Chondrocyte (in vitro differentiated cells): ENCODE measurements at regions not wholly inside any gene's neighbourhood (a gene's known extent, or its start where the extent isn't known, plus 50 kb on each side); places are given as distances from the start of the nearest gene placed in this dataset.

Experiments used
- DNase-seq: peaks from one replicate; pipeline ENCODE4 v3.0.0; 2021; ENCODE audit warnings: mixed read lengths, low spot score
- H3K27ac Mint-ChIP-seq: one replicate; pipeline ENCODE4 v1.8.0; 2021; ENCODE audit warnings: mild to moderate bottlenecking, moderate library complexity, mixed read lengths; ENCODE audit not compliant: unreplicated experiment
- H3K27me3 Mint-ChIP-seq: 2 replicates; pipeline ENCODE4 v1.8.0; 2021; ENCODE audit warnings: low read depth, mixed read lengths
- H3K36me3 Mint-ChIP-seq: 2 replicates; pipeline ENCODE4 v1.8.0; 2021; ENCODE audit warnings: low read depth, mixed read lengths
- H3K4me1 Mint-ChIP-seq: 2 replicates; pipeline ENCODE4 v1.8.0; 2021; ENCODE audit warnings: low read depth, mild to moderate bottlenecking, mixed read lengths
- H3K4me3 Mint-ChIP-seq: one replicate; pipeline ENCODE4 v1.8.0; 2021; ENCODE audit warnings: mild to moderate bottlenecking, moderate library complexity, mixed read lengths; ENCODE audit not compliant: unreplicated experiment
- H3K9me3 Mint-ChIP-seq: 2 replicates; pipeline ENCODE4 v1.8.0; 2021; ENCODE audit warnings: low read depth, mixed read lengths
- CTCF ChIP-seq: fragments of 200-600 bp; sonication (generic); IDR thresholded peaks from 2 replicates; pipeline ENCODE4 v1.5.0; 2021; ENCODE audit warnings: antibody characterized with exemption, mild to moderate bottlenecking, moderate library complexity

GRCh38 chr2:62409442-62409841 is 96.6 kb downstream of the TMEM17 start:
- Mint-ChIP-seq H3K36me3 (no peaks in the 10 kb centered on the region), H3K4me3 (no peak overlapping the region), H3K27ac (no peak overlapping the region), H3K27me3 (peaks cover 3% of the 10 kb centered on the region), H3K4me1 (peaks cover 32% of the 10 kb centered on the region), H3K9me3 (no peaks in the 10 kb centered on the region)
- DNase-seq, result no peak
- TF ChIP-seq CTCF, result no peak

GRCh38 chr2:62408241-62408677 is 97.7 kb downstream of the TMEM17 start:
- H3K27ac Mint-ChIP-seq, result no peak overlapping the region
- TF ChIP-seq CTCF, result no peak
- H3K36me3 Mint-ChIP-seq, result no peaks in the 10 kb centered on the region
- H3K9me3 Mint-ChIP-seq, result no peaks in the 10 kb centered on the region
- H3K27me3 Mint-ChIP-seq, result peaks cover 3% of the 10 kb centered on the region
- H3K4me1 Mint-ChIP-seq, result peaks cover 32% of the 10 kb centered on the region
- DNase-seq, result peak; percentile 51
- no peak overlapping the region for H3K4me3 Mint-ChIP-seq

- no peak for TF ChIP-seq CTCF
Observed at GRCh38 chr2:62407838-62408237, 98.2 kb downstream of the TMEM17 start.

GRCh38 chr2:62407401-62407800 is 98.6 kb downstream of the TMEM17 start:
- DNase-seq, result peak; percentile 18
- Mint-ChIP-seq H3K9me3 (no peaks in the 10 kb centered on the region), H3K36me3 (no peaks in the 10 kb centered on the region), H3K4me1 (peaks cover 30% of the 10 kb centered on the region), H3K27me3 (peaks cover 3% of the 10 kb centered on the region), H3K27ac (no peak overlapping the region), H3K4me3 (no peak overlapping the region)
- no peak for TF ChIP-seq CTCF

More at GRCh38 chr2:62407838-62408237, 98.2 kb downstream of the TMEM17 start:
- no peaks in the 10 kb centered on the region for H3K9me3 Mint-ChIP-seq
- no peak overlapping the region for H3K4me3 Mint-ChIP-seq
- H3K27ac Mint-ChIP-seq, result no peak overlapping the region
- H3K27me3 Mint-ChIP-seq, result peaks cover 3% of the 10 kb centered on the region
- peaks cover 32% of the 10 kb centered on the region for H3K4me1 Mint-ChIP-seq
- peak; percentile 26 for DNase-seq
- no peaks in the 10 kb centered on the region for H3K36me3 Mint-ChIP-seq

GRCh38 chr2:62406573-62407043 is 99.4 kb downstream of the TMEM17 start:
- no peak for DNase-seq
- TF ChIP-seq CTCF, result no peak
- H3K4me3 Mint-ChIP-seq, result no peak overlapping the region
- peaks cover 4% of the 10 kb centered on the region for H3K9me3 Mint-ChIP-seq
- peaks cover 3% of the 10 kb centered on the region for H3K36me3 Mint-ChIP-seq
- H3K4me1 Mint-ChIP-seq, result peaks cover 24% of the 10 kb centered on the region
- no peak overlapping the region for H3K27ac Mint-ChIP-seq
- peaks cover 3% of the 10 kb centered on the region for H3K27me3 Mint-ChIP-seq
